ENCODE measurements at regions not wholly inside any gene's neighbourhood (a gene's known extent, or its start where the extent isn't known, plus 50 kb on each side); places are given as distances from the start of the nearest gene placed in this dataset.
"Not testable (repeated sequence)": the region's sequence is repeated elsewhere in the genome, so short reads cannot be mapped to it uniquely, and the experiment has no call there.

DNA sequence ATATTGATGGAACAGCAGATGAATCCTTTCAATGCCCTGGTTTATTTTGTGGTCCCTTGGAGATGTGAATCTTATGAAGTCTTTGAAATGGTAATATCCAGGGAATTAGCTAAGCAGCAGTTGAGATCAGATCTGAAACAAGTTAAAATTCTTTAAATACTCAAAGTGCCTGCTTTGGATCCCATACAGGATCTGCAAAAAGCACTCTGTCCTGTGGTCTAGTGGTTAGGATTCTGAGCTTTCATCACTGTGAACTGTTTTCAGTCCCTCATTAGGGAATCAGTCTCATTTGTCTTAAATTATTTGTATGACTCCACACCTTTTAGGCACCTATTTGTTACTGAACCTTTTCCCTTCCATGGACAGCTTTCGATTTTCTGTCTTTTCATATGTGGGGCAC is 215.2 kb upstream of the TGIF2LX start:
- H3K4me2 ChIP-seq (ENCODE audit: insufficient read depth in 1 of 2, low read depth in 2 of 2, low read length in 2 of 2); H2BK5ac ChIP-seq (ENCODE audit: low read depth, low read length); H2BK12ac ChIP-seq (ENCODE audit: low read depth, low read length); H3K9me3 ChIP-seq (ENCODE audit: insufficient read depth in 2 of 2, low read depth in 1 of 2, low read length in 1 of 2); H3K4me3 ChIP-seq (ENCODE audit: extremely low read depth in 1 of 4, insufficient read depth in 2 of 4, low read depth in 3 of 4, low read length in 4 of 4); H2AK5ac ChIP-seq (ENCODE audit: low read depth, low read length); POLR2A ChIA-PET (ENCODE audit: partially characterized antibody); H4K5ac ChIP-seq (ENCODE audit: insufficient read length, low read depth, low read length); H4K91ac ChIP-seq (replicated peaks; ENCODE audit: insufficient read length, low read length); H2BK120ac ChIP-seq (replicated peaks; ENCODE audit: low read depth, low read length); H4K20me1 ChIP-seq (replicated peaks in 1 of 2; ENCODE audit: control insufficient read depth in 1 of 2, insufficient read depth in 2 of 2, low read length in 2 of 2); H3K23me2 ChIP-seq (ENCODE audit: low read depth, low read length); H3K27me3 ChIP-seq (replicated peaks in 1 of 4; ENCODE audit: control insufficient read depth in 3 of 4, extremely low read depth in 1 of 4, insufficient read depth in 3 of 4, low read length in 3 of 4); H3K14ac ChIP-seq (ENCODE audit: insufficient read length); H3K4me1 ChIP-seq (replicated peaks in 1 of 4; ENCODE audit: control insufficient read depth in 3 of 4, insufficient read depth in 4 of 4, low read length in 3 of 4); H2AFZ ChIP-seq (ENCODE audit: low read length); H3K79me2 ChIP-seq (ENCODE audit: control insufficient read depth in 1 of 2, insufficient read depth in 2 of 2, low read length in 2 of 2); H3K18ac ChIP-seq (ENCODE audit: extremely low read depth, low read length); H3K23ac ChIP-seq (ENCODE audit: insufficient read length); H3K27ac ChIP-seq (ENCODE audit: low read depth, low read length); H3K9ac ChIP-seq (replicated peaks in 1 of 4; ENCODE audit: extremely low read depth in 1 of 4, low read depth in 3 of 4, low read length in 3 of 4); H3K4ac ChIP-seq (replicated peaks; ENCODE audit: insufficient read length, low read depth, low read length); H2BK20ac ChIP-seq (ENCODE audit: low read length); H4K8ac ChIP-seq (ENCODE audit: extremely low read depth, insufficient read depth, low read length); FAIRE-seq; H2BK15ac ChIP-seq (ENCODE audit: low read length); H3K56ac ChIP-seq (replicated peaks; ENCODE audit: insufficient read length, low read depth, low read length); CTCF ChIA-PET (ENCODE audit: partially characterized antibody); H3K79me1 ChIP-seq (ENCODE audit: low read depth, low read length); DNase-seq (ENCODE audit: low read depth in 1 of 2, low spot score in 2 of 2); H3K36me3 ChIP-seq (ENCODE audit: control insufficient read depth in 2 of 4, insufficient read depth in 4 of 4, low read length in 3 of 4): not testable (repeated sequence)
- no CpG with 5 or more reads among the region's 1 CpG for WGBS, 2 experiments (ENCODE audit: extremely low coverage in 1 of 2, insufficient coverage in 1 of 2, insufficient read length in 1 of 2, insufficient replicate concordance in 2 of 2, low coverage in 1 of 2, low lambda C conversion rate in 2 of 2, missing lambda C conversion rate in 1 of 2)

DNA sequence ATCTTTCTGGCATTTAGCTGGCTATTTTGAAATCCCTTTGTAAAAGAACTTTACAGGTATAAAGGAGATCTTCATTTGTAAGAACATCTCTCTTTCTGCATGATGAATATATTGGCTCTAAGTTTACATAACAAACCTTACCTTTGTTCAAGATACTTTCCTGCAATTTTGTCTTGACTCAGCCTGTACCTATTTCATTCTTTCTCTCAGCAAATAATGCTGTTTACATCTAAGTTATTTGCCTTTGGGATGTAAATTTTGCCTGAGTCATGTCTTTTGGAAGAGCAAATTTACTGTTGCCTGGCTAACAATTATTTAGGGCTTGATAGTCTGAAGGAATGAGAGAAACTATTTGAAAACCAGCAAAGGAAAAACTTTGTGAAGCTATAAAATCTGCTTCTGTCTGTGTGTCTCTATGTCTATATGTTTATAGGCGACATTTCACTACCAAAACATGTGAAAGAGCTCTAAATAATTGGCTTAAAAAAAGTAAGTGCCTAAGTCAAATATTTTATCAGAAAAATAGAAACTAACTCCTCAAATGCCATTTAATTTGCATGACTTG is 214.3 kb upstream of the TGIF2LX start:
- H2AFZ ChIP-seq (ENCODE audit: low read length); CTCF ChIA-PET (ENCODE audit: partially characterized antibody); H3K79me1 ChIP-seq (ENCODE audit: low read depth, low read length); H4K8ac ChIP-seq (ENCODE audit: extremely low read depth, insufficient read depth, low read length); H2BK12ac ChIP-seq (ENCODE audit: low read depth, low read length); H3K27ac ChIP-seq (ENCODE audit: low read depth, low read length); H3K14ac ChIP-seq (ENCODE audit: insufficient read length); H3K79me2 ChIP-seq (ENCODE audit: control insufficient read depth in 1 of 2, insufficient read depth in 2 of 2, low read length in 2 of 2); H2AK5ac ChIP-seq (ENCODE audit: low read depth, low read length); H3K4me3 ChIP-seq (ENCODE audit: extremely low read depth in 1 of 4, insufficient read depth in 2 of 4, low read depth in 3 of 4, low read length in 4 of 4); H3K9ac ChIP-seq (replicated peaks in 1 of 4; ENCODE audit: extremely low read depth in 1 of 4, low read depth in 3 of 4, low read length in 3 of 4); H3K18ac ChIP-seq (ENCODE audit: extremely low read depth, low read length); POLR2A ChIA-PET (ENCODE audit: partially characterized antibody); H2BK120ac ChIP-seq (replicated peaks; ENCODE audit: low read depth, low read length); H2BK5ac ChIP-seq (ENCODE audit: low read depth, low read length); H3K56ac ChIP-seq (replicated peaks; ENCODE audit: insufficient read length, low read depth, low read length); H3K9me3 ChIP-seq (ENCODE audit: insufficient read depth in 2 of 2, low read depth in 1 of 2, low read length in 1 of 2); H2BK20ac ChIP-seq (ENCODE audit: low read length); H4K5ac ChIP-seq (ENCODE audit: insufficient read length, low read depth, low read length); H3K36me3 ChIP-seq (ENCODE audit: control insufficient read depth in 2 of 4, insufficient read depth in 4 of 4, low read length in 3 of 4); H2BK15ac ChIP-seq (ENCODE audit: low read length); H3K27me3 ChIP-seq (replicated peaks in 1 of 4; ENCODE audit: control insufficient read depth in 3 of 4, extremely low read depth in 1 of 4, insufficient read depth in 3 of 4, low read length in 3 of 4); H4K20me1 ChIP-seq (replicated peaks in 1 of 2; ENCODE audit: control insufficient read depth in 1 of 2, insufficient read depth in 2 of 2, low read length in 2 of 2); H3K23me2 ChIP-seq (ENCODE audit: low read depth, low read length); H3K4ac ChIP-seq (replicated peaks; ENCODE audit: insufficient read length, low read depth, low read length); H3K4me1 ChIP-seq (replicated peaks in 1 of 4; ENCODE audit: control insufficient read depth in 3 of 4, insufficient read depth in 4 of 4, low read length in 3 of 4); H3K23ac ChIP-seq (ENCODE audit: insufficient read length); H4K91ac ChIP-seq (replicated peaks; ENCODE audit: insufficient read length, low read length); H3K4me2 ChIP-seq (ENCODE audit: insufficient read depth in 1 of 2, low read depth in 2 of 2, low read length in 2 of 2); DNase-seq (ENCODE audit: low read depth in 1 of 2, low spot score in 2 of 2): not testable (repeated sequence)
- 0% methylated on average over 1 of the region's 1 CpG; no CpG with 5 or more reads in 1 of the 2 experiments for WGBS, 2 experiments (ENCODE audit: extremely low coverage in 1 of 2, insufficient coverage in 1 of 2, insufficient read length in 1 of 2, insufficient replicate concordance in 2 of 2, low coverage in 1 of 2, low lambda C conversion rate in 2 of 2, missing lambda C conversion rate in 1 of 2)
- FAIRE-seq: peak; percentile 97
